Central memory CD8-positive, alpha-beta T cell (primary cell): ENCODE measurements at regions not wholly inside any gene's neighbourhood (a gene's known extent, or its start where the extent isn't known, plus 50 kb on each side); places are given as distances from the start of the nearest gene placed in this dataset.

Experiments used
- ATAC-seq: fragments of 150-1000 bp; cut with Tn5 transposase; replicated peaks from 2 replicates; pipeline ENCODE4 v1.10.0; 2022; ENCODE audit warnings: mild to moderate bottlenecking, moderate FRiP score, moderate number of reproducible peaks; ENCODE audit not compliant: poor library complexity, severe bottlenecking; ENCODE audit errors: extremely low read depth
- DNase-seq, 2 donors: peaks; one replicate each; pipeline ENCODE4 v3.0.0; 2021; ENCODE audit warnings: low spot score in 2 of 2
- H3K27ac Mint-ChIP-seq: one replicate; pipeline ENCODE4 v1.8.0; 2022; ENCODE audit warnings: low read depth, mild to moderate bottlenecking, moderate library complexity, mixed read lengths
- H3K27me3 Mint-ChIP-seq: one replicate; pipeline ENCODE4 v1.8.0; 2022; ENCODE audit warnings: mixed read lengths
- H3K36me3 Mint-ChIP-seq: one replicate; pipeline ENCODE4 v1.8.0; 2022; ENCODE audit warnings: mild to moderate bottlenecking, moderate library complexity, mixed read lengths; ENCODE audit not compliant: insufficient read depth
- H3K4me1 Mint-ChIP-seq: one replicate; pipeline ENCODE4 v1.8.0; 2022; ENCODE audit warnings: mixed read lengths
- H3K4me3 Mint-ChIP-seq: one replicate; pipeline ENCODE4 v1.8.0; 2022; ENCODE audit warnings: mild to moderate bottlenecking, moderate library complexity, mixed read lengths
- H3K9me3 Mint-ChIP-seq: one replicate; pipeline ENCODE4 v1.8.0; 2022; ENCODE audit warnings: mixed read lengths

GRCh38 chr9:73548201-73548600, 396.5 kb downstream of the ANXA1 start:
- H3K36me3 Mint-ChIP-seq, result no peaks in the 10 kb centered on the region
- ATAC-seq (no peak), DNase-seq (no peak)
- H3K27me3 Mint-ChIP-seq, result no peaks in the 10 kb centered on the region
- H3K4me1 Mint-ChIP-seq, result no peaks in the 10 kb centered on the region
- H3K4me3 Mint-ChIP-seq, result no peak overlapping the region
- H3K9me3 Mint-ChIP-seq, result peaks cover 16% of the 10 kb centered on the region
- no peak overlapping the region for H3K27ac Mint-ChIP-seq

DNA sequence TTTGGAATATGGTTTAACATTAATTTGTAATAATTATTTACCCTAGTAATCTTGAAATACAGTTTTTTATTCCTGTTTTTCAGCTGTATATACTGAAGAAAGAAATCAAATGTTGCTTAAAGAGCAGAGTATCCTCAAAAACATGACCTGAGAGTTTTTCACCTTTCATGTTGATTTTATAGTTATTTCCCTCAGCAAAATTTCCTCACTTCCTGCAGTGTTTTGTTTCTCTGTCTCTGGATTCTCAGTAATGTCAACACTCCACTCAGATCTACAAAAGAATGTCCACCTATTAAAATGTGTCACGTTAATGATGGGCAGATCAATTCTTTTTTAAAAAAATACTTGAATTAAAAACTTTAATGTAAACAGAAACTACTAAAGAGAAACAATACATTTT, 398.3 kb downstream of the ANXA1 start:
- H3K36me3 Mint-ChIP-seq, result no peaks in the 10 kb centered on the region
- no peaks in the 10 kb centered on the region for H3K4me1 Mint-ChIP-seq
- no peak overlapping the region for H3K27ac Mint-ChIP-seq
- H3K27me3 Mint-ChIP-seq, result no peaks in the 10 kb centered on the region
- ATAC-seq (no peak), DNase-seq (no peak)
- H3K4me3 Mint-ChIP-seq, result no peak overlapping the region
- peaks cover 17% of the 10 kb centered on the region for H3K9me3 Mint-ChIP-seq

GRCh38 chr9:73553295-73553694, 401.6 kb downstream of the ANXA1 start:
- Mint-ChIP-seq H3K4me1 (no peaks in the 10 kb centered on the region), H3K36me3 (no peaks in the 10 kb centered on the region), H3K9me3 (peaks cover 8% of the 10 kb centered on the region), H3K4me3 (no peak overlapping the region), H3K27me3 (no peaks in the 10 kb centered on the region), H3K27ac (no peak overlapping the region)
- ATAC-seq (no peak), DNase-seq (no peak)

DNA sequence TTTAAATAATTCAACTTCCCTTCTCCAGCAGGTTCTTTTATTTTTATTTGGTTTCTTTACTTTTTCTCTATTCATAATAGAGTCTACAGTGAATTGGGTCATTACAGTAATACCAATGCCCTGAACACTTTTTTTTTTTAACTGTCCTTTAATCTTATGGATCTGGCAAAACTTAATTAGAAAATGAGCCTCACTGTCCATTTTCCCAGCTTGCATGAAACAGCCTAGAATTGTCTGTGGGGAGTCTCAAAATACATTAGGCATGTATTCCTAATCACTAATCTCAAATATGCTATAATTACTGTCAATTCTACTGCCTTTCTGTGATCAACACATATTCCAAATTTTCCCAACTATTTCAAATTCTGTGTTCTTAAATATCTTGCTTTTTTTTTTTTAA, 406.8 kb downstream of the ANXA1 start:
- H3K9me3 Mint-ChIP-seq, result peaks cover 17% of the 10 kb centered on the region

GRCh38 chr9:73565026-73565425, 413.4 kb downstream of the ANXA1 start:
- no peak for DNase-seq
- no peaks in the 10 kb centered on the region for H3K36me3 Mint-ChIP-seq
- no peak for ATAC-seq
- H3K27me3 Mint-ChIP-seq, result no peaks in the 10 kb centered on the region
- H3K9me3 Mint-ChIP-seq, result peaks cover 8% of the 10 kb centered on the region
- no peak overlapping the region for H3K27ac Mint-ChIP-seq
- H3K4me1 Mint-ChIP-seq, result no peaks in the 10 kb centered on the region
- no peak overlapping the region for H3K4me3 Mint-ChIP-seq

More for the DNA sequence above, 406.8 kb downstream of the ANXA1 start:
- no peak for ATAC-seq
- H3K36me3 Mint-ChIP-seq, result no peaks in the 10 kb centered on the region
- H3K27me3 Mint-ChIP-seq, result no peaks in the 10 kb centered on the region
- no peak overlapping the region for H3K4me3 Mint-ChIP-seq
- no peaks in the 10 kb centered on the region for H3K4me1 Mint-ChIP-seq
- DNase-seq, result no peak
- no peak overlapping the region for H3K27ac Mint-ChIP-seq

GRCh38 chr9:73565833-73566465, 414.3 kb downstream of the ANXA1 start:
- ATAC-seq (no peak), DNase-seq (no peak)
- Mint-ChIP-seq H3K36me3 (no peaks in the 10 kb centered on the region), H3K27ac (no peak overlapping the region), H3K27me3 (no peaks in the 10 kb centered on the region), H3K4me3 (no peak overlapping the region), H3K4me1 (no peaks in the 10 kb centered on the region), H3K9me3 (peaks cover 5% of the 10 kb centered on the region)

DNA sequence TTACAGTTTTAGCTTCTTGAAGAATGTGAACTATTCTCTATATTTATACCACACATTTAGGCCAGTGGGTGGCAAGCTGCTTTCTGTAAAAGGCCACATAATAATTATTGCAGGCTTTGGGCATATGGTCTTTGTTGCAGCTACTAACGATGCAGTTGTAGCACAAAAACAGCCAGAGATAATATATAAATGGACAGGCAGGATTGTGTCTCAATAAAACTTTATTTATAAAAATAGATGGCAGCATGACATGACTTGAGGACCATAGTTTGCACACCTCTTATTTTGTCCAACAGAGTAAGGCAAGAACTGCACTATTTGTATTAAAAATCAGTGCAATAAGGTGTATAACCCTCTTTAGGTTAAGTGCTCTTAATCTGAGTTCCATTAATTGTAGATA, 415.0 kb downstream of the ANXA1 start:
- no peak overlapping the region for H3K4me3 Mint-ChIP-seq
- no peaks in the 10 kb centered on the region for H3K27me3 Mint-ChIP-seq
- H3K36me3 Mint-ChIP-seq, result no peaks in the 10 kb centered on the region
- H3K9me3 Mint-ChIP-seq, result peaks cover 5% of the 10 kb centered on the region
- H3K27ac Mint-ChIP-seq, result no peak overlapping the region
- ATAC-seq (no peak), DNase-seq (no peak)
- H3K4me1 Mint-ChIP-seq, result no peaks in the 10 kb centered on the region

- DNase-seq (no peak), ATAC-seq (no peak)
- Mint-ChIP-seq H3K4me3 (no peak overlapping the region), H3K27ac (no peak overlapping the region), H3K27me3 (no peaks in the 10 kb centered on the region), H3K9me3 (peaks cover 5% of the 10 kb centered on the region), H3K4me1 (no peaks in the 10 kb centered on the region), H3K36me3 (no peaks in the 10 kb centered on the region)
These were observed 421.6 kb downstream of the ANXA1 start for GRCh38 chr9:73573235-73573634.

- no peaks in the 10 kb centered on the region for H3K36me3 Mint-ChIP-seq
- no peaks in the 10 kb centered on the region for H3K27me3 Mint-ChIP-seq
- H3K4me1 Mint-ChIP-seq, result no peaks in the 10 kb centered on the region
- DNase-seq, result no peak
- peaks cover 5% of the 10 kb centered on the region for H3K9me3 Mint-ChIP-seq
- ATAC-seq, result no peak
- H3K27ac Mint-ChIP-seq, result no peak overlapping the region
- H3K4me3 Mint-ChIP-seq, result no peak overlapping the region
These were observed 423.7 kb downstream of the ANXA1 start for GRCh38 chr9:73575101-73576060.

GRCh38 chr9:73577848-73578247, 426.2 kb downstream of the ANXA1 start:
- no peaks in the 10 kb centered on the region for H3K36me3 Mint-ChIP-seq
- no peaks in the 10 kb centered on the region for H3K4me1 Mint-ChIP-seq
- no peak overlapping the region for H3K4me3 Mint-ChIP-seq
- no peak for ATAC-seq
- no peak overlapping the region for H3K27ac Mint-ChIP-seq
- no peaks in the 10 kb centered on the region for H3K9me3 Mint-ChIP-seq
- no peaks in the 10 kb centered on the region for H3K27me3 Mint-ChIP-seq
- no peak for DNase-seq

- Mint-ChIP-seq H3K9me3 (no peaks in the 10 kb centered on the region), H3K4me1 (no peaks in the 10 kb centered on the region), H3K4me3 (no peak overlapping the region), H3K36me3 (no peaks in the 10 kb centered on the region), H3K27me3 (no peaks in the 10 kb centered on the region), H3K27ac (no peak overlapping the region)
- ATAC-seq (no peak), DNase-seq (no peak)
These were observed 428.2 kb downstream of the ANXA1 start for GRCh38 chr9:73579823-73580222.

- no peak overlapping the region for H3K4me3 Mint-ChIP-seq
- DNase-seq (no peak), ATAC-seq (no peak)
- H3K9me3 Mint-ChIP-seq, result peaks cover 9% of the 10 kb centered on the region
- H3K4me1 Mint-ChIP-seq, result no peaks in the 10 kb centered on the region
- no peak overlapping the region for H3K27ac Mint-ChIP-seq
- no peaks in the 10 kb centered on the region for H3K36me3 Mint-ChIP-seq
- H3K27me3 Mint-ChIP-seq, result no peaks in the 10 kb centered on the region
These were observed 431.9 kb downstream of the ANXA1 start for GRCh38 chr9:73583576-73583975.

DNA sequence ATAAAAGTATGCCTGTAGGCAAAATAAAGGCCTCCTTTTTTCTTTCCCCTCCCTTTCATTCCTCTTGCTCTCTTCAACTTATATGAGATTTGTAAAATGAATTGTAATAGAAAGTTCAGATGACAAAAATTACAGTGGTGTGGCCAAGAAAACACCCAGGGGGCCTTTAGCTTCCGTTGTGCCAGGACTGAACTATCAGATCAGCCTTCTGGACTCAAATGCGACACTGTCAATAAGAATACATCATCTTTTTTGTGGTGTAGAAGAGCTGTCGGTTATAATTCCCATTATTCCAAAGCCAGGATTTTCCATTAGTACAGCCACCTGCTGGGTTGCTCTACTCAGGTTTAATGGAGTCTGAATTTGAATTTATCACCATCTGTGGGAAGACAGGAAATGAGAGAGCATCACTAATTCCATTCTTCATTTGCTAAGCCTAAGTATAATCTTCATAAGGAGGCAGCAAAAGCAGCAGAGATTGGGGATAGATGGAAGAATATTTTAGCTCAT, 443.4 kb downstream of the ANXA1 start:
- ATAC-seq, result no peak
- Mint-ChIP-seq H3K4me3 (no peak overlapping the region), H3K36me3 (no peaks in the 10 kb centered on the region), H3K9me3 (peaks cover 22% of the 10 kb centered on the region), H3K27ac (no peak overlapping the region), H3K27me3 (no peaks in the 10 kb centered on the region), H3K4me1 (no peaks in the 10 kb centered on the region)
- no peak for DNase-seq
